Central memory CD8-positive, alpha-beta T cell (primary cell): ENCODE measurements at regions not wholly inside any gene's neighbourhood (a gene's known extent, or its start where the extent isn't known, plus 50 kb on each side); places are given as distances from the start of the nearest gene placed in this dataset.

Source experiments
- ATAC-seq: fragments of 150-1000 bp; cut with Tn5 transposase; replicated peaks from 2 replicates; pipeline ENCODE4 v1.10.0; 2022; ENCODE audit warnings: mild to moderate bottlenecking, moderate FRiP score, moderate number of reproducible peaks; ENCODE audit not compliant: poor library complexity, severe bottlenecking; ENCODE audit errors: extremely low read depth
- DNase-seq, 2 donors: peaks; one replicate each; pipeline ENCODE4 v3.0.0; 2021; ENCODE audit warnings: low spot score in 2 of 2
- H3K27ac Mint-ChIP-seq: one replicate; pipeline ENCODE4 v1.8.0; 2022; ENCODE audit warnings: low read depth, mild to moderate bottlenecking, moderate library complexity, mixed read lengths
- H3K27me3 Mint-ChIP-seq: one replicate; pipeline ENCODE4 v1.8.0; 2022; ENCODE audit warnings: mixed read lengths
- H3K36me3 Mint-ChIP-seq: one replicate; pipeline ENCODE4 v1.8.0; 2022; ENCODE audit warnings: mild to moderate bottlenecking, moderate library complexity, mixed read lengths; ENCODE audit not compliant: insufficient read depth
- H3K4me1 Mint-ChIP-seq: one replicate; pipeline ENCODE4 v1.8.0; 2022; ENCODE audit warnings: mixed read lengths
- H3K4me3 Mint-ChIP-seq: one replicate; pipeline ENCODE4 v1.8.0; 2022; ENCODE audit warnings: mild to moderate bottlenecking, moderate library complexity, mixed read lengths
- H3K9me3 Mint-ChIP-seq: one replicate; pipeline ENCODE4 v1.8.0; 2022; ENCODE audit warnings: mixed read lengths

- Mint-ChIP-seq H3K9me3 (peaks cover 32% of the 10 kb centered on the region), H3K4me1 (no peaks in the 10 kb centered on the region), H3K4me3 (no peak overlapping the region), H3K27ac (no peak overlapping the region), H3K36me3 (no peaks in the 10 kb centered on the region), H3K27me3 (no peaks in the 10 kb centered on the region)
- ATAC-seq: no peak
- no peak for DNase-seq
These were observed 239.2 kb upstream of the DEFB112 start for GRCh38 chr6:50288881-50289280.

DNA sequence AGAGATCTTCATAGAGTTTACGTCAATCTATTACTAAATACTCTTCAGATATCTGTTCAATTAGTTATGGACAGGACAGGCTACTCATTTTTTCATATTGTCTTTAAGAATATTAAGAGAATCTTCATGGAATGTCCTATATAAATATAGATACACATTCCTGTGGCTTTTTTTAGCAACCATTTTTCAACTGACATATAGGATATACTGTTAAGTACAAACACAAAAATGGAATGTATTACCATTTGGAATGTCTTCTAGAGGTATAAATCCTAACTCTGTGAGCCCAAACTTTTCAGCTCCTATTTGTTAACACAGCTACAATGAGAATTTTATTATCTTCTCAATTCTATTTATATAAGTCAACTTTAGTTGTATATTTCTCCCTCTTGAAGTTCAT is 239.6 kb upstream of the DEFB112 start:
- ATAC-seq (no peak), DNase-seq (no peak)
- Mint-ChIP-seq H3K27me3 (no peaks in the 10 kb centered on the region), H3K4me1 (no peaks in the 10 kb centered on the region), H3K36me3 (no peaks in the 10 kb centered on the region), H3K27ac (no peak overlapping the region), H3K9me3 (peaks cover 32% of the 10 kb centered on the region), H3K4me3 (no peak overlapping the region)

DNA sequence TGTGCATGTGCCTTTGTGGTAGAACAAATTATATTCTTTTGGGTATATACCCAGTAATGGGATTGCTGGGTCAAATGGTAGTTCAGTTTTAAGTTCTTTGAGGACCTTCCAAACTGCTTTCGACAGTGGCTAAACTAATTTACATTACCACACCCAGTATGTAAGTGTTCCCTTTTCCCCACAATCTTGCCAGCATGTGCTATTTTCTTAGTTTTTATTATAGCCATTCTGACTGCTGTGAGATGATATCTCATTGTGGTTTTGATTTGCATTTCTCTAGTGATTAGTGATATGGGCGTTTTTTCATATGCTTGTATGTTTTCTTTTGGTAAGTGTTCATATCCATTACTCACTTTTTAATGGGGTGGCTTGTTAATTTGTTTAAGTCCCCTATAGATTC is 251.6 kb upstream of the DEFB112 start:
- ATAC-seq (no peak), DNase-seq (no peak)
- Mint-ChIP-seq H3K4me3 (no peak overlapping the region), H3K27ac (no peak overlapping the region), H3K9me3 (peaks cover 12% of the 10 kb centered on the region), H3K4me1 (no peaks in the 10 kb centered on the region), H3K36me3 (no peaks in the 10 kb centered on the region), H3K27me3 (no peaks in the 10 kb centered on the region)

GRCh38 chr6:50305660-50306059 is 255.9 kb upstream of the DEFB112 start:
- Mint-ChIP-seq H3K36me3 (no peaks in the 10 kb centered on the region), H3K4me1 (no peaks in the 10 kb centered on the region), H3K4me3 (no peak overlapping the region), H3K27ac (no peak overlapping the region), H3K9me3 (peaks cover 9% of the 10 kb centered on the region), H3K27me3 (no peaks in the 10 kb centered on the region)
- DNase-seq: no peak
- ATAC-seq: no peak

GRCh38 chr6:50318536-50318935 is 268.8 kb upstream of the DEFB112 start:
- Mint-ChIP-seq H3K9me3 (peaks cover 39% of the 10 kb centered on the region), H3K4me3 (no peak overlapping the region), H3K4me1 (no peaks in the 10 kb centered on the region), H3K27me3 (no peaks in the 10 kb centered on the region), H3K36me3 (peaks cover 2% of the 10 kb centered on the region), H3K27ac (no peak overlapping the region)
- ATAC-seq: no peak
- DNase-seq: no peak

DNA sequence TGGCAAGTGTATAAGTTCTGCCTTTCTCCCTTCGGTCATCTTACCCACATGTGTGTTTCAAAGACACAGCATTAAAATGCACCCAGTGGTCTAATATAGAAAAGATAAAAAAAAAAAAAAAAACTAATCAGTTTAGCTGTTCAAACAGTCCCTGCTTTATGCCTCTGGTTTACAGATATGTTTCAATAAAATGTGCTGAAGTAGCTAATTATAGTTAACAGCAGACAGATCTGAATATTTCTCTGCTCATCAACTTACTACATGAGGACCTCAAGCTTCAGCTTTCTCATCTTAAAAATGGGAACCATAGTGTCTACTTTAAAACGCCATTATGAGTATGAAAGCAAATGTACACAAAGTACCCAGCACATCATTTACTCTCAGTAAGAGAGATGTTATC is 280.6 kb upstream of the DEFB112 start:
- Mint-ChIP-seq H3K27me3 (no peaks in the 10 kb centered on the region), H3K4me1 (no peaks in the 10 kb centered on the region), H3K4me3 (no peak overlapping the region), H3K27ac (no peak overlapping the region), H3K36me3 (no peaks in the 10 kb centered on the region), H3K9me3 (peaks cover 22% of the 10 kb centered on the region)
- ATAC-seq: no peak
- DNase-seq: no peak

DNA sequence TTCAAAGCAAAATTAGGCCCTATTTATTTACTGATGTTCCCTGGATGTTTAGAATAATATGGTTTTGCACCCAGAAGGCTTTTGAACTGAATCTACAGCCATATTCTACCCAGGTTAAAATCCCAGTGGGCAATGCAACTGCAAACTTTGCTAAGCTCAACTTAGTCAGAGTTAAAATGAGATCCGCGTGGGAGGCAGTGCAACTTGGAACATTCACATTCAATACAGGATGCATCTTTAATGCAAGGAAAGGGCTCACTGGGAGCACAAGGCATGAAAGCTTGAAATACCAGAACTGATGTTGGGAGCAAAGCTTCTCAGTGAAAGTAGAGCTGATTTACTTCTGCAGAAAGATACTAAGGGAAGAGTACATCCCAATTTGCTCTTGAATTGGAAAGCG is 281.2 kb upstream of the DEFB112 start:
- ATAC-seq: no peak
- Mint-ChIP-seq H3K36me3 (no peaks in the 10 kb centered on the region), H3K27ac (no peak overlapping the region), H3K27me3 (no peaks in the 10 kb centered on the region), H3K4me3 (no peak overlapping the region), H3K9me3 (peaks cover 16% of the 10 kb centered on the region), H3K4me1 (no peaks in the 10 kb centered on the region)
- no peak for DNase-seq

DNA sequence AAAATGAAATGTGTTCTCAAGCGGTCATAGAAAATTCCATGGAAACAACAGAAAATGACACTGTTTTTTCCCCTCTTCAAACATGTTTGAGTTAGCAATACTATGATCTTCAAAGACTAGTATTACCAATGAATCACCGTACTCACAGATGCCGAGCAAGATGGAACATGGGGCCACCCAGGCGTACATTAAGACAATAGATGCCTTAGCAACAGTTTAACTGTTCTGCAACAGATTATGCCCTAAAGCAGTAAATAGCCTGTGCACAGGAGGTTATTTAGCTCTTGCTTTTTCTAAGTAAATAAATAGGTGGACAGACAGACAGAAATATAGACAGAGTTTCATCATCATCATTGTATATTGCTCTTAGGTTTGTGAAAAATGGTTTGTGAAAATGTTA is 284.0 kb upstream of the DEFB112 start:
- H3K27me3 Mint-ChIP-seq: no peaks in the 10 kb centered on the region
- H3K9me3 Mint-ChIP-seq: peaks cover 10% of the 10 kb centered on the region
- no peaks in the 10 kb centered on the region for H3K36me3 Mint-ChIP-seq
- no peak overlapping the region for H3K4me3 Mint-ChIP-seq
- DNase-seq (no peak), ATAC-seq (no peak)
- no peak overlapping the region for H3K27ac Mint-ChIP-seq
- H3K4me1 Mint-ChIP-seq: no peaks in the 10 kb centered on the region

- DNase-seq (no peak), ATAC-seq (no peak)
- Mint-ChIP-seq H3K27me3 (no peaks in the 10 kb centered on the region), H3K27ac (no peak overlapping the region), H3K4me3 (no peak overlapping the region), H3K4me1 (no peaks in the 10 kb centered on the region), H3K36me3 (no peaks in the 10 kb centered on the region), H3K9me3 (peaks cover 15% of the 10 kb centered on the region)
These were observed 287.9 kb upstream of the DEFB112 start for GRCh38 chr6:50337532-50338122.

DNA sequence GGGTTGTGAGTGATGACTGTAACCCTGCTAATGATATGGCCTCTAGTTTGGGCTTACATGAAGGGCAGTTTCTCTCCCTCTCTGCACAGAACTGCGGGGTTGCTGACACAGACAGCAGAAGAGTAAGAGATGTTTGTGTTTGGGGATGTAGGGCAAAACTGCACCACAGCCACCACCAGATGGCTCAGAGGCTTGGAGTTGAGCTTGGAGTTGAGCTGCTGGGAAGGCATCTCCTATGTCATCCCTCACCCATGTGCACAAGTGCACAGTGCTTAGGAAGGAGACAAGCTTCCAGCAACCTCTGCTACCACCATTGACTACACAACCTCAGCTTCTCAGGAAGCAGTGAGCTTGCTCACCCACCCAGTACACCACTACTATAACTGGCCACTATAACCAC is 303.9 kb upstream of the DEFB112 start:
- no peaks in the 10 kb centered on the region for H3K27me3 Mint-ChIP-seq
- H3K36me3 Mint-ChIP-seq: no peaks in the 10 kb centered on the region
- H3K4me3 Mint-ChIP-seq: no peak overlapping the region
- ATAC-seq: no peak
- H3K4me1 Mint-ChIP-seq: no peaks in the 10 kb centered on the region
- no peak for DNase-seq
- H3K9me3 Mint-ChIP-seq: peaks cover 22% of the 10 kb centered on the region
- no peak overlapping the region for H3K27ac Mint-ChIP-seq

GRCh38 chr6:50358113-50358512 is 308.4 kb upstream of the DEFB112 start:
- peaks cover 29% of the 10 kb centered on the region for H3K9me3 Mint-ChIP-seq
- H3K27me3 Mint-ChIP-seq: no peaks in the 10 kb centered on the region
- H3K4me1 Mint-ChIP-seq: no peaks in the 10 kb centered on the region
- H3K36me3 Mint-ChIP-seq: no peaks in the 10 kb centered on the region
- DNase-seq (no peak), ATAC-seq (no peak)
- H3K27ac Mint-ChIP-seq: no peak overlapping the region
- H3K4me3 Mint-ChIP-seq: no peak overlapping the region

- Mint-ChIP-seq H3K9me3 (peaks cover 18% of the 10 kb centered on the region), H3K36me3 (no peaks in the 10 kb centered on the region), H3K27me3 (no peaks in the 10 kb centered on the region), H3K27ac (no peak overlapping the region), H3K4me3 (no peak overlapping the region), H3K4me1 (no peaks in the 10 kb centered on the region)
- no peak for ATAC-seq
- DNase-seq: no peak
These were observed 312.1 kb upstream of the DEFB112 start for GRCh38 chr6:50361641-50362331.

DNA sequence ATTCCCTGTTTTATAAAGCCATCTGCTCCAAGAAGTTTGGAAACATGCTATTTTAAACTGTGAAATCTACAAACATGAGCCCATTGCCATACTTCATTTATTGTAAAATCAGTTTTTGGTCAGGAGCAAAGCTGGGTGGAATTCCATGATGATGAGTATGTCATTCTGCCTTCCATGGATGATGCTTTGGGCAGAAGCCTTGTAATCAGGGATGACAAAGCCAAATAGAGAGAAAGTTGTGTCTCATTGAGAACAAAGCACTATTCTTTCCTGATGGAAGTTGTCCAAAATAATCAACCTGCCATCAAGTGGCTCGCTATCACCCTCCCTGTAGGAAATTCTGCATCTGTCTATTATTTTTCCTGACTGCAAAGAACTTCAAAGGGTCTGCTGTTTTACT is 313.0 kb upstream of the DEFB112 start:
- no peak for DNase-seq
- H3K9me3 Mint-ChIP-seq: peaks cover 17% of the 10 kb centered on the region
- no peaks in the 10 kb centered on the region for H3K4me1 Mint-ChIP-seq
- no peak for ATAC-seq
- no peaks in the 10 kb centered on the region for H3K27me3 Mint-ChIP-seq
- no peak overlapping the region for H3K4me3 Mint-ChIP-seq
- no peaks in the 10 kb centered on the region for H3K36me3 Mint-ChIP-seq
- no peak overlapping the region for H3K27ac Mint-ChIP-seq
